ENCODE measurements at regions not wholly inside any gene's neighbourhood (a gene's known extent, or its start where the extent isn't known, plus 50 kb on each side); places are given as distances from the start of the nearest gene placed in this dataset.

- in situ Hi-C loops (cut with HindIII; ENCODE audit: low sequenced_read_pairs): no loop called here
These were observed 131.7 kb downstream of the CLCN4 start for GRCh38 chrX:10288373-10288975.

DNA sequence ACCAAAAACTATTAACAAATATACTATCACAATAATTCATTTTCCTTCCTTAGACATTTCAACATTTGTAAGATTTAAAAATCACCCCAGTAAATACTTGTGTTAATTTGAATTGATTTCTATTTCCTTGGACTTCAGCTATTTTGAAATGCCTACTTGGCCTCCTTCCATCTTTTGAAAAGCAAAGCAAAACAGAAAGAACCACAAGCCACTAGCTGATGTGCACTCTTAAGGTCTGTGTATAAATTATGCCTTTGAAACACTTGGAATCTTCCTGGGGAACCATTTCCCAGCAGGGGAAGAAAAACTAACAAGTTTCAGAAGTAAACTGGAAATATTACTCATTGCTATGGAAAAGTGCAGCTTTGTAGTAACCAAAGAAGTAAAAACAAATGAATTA is 139.8 kb downstream of the CLCN4 start:
- in situ Hi-C loops (cut with HindIII; ENCODE audit: low sequenced_read_pairs): no loop called here

DNA sequence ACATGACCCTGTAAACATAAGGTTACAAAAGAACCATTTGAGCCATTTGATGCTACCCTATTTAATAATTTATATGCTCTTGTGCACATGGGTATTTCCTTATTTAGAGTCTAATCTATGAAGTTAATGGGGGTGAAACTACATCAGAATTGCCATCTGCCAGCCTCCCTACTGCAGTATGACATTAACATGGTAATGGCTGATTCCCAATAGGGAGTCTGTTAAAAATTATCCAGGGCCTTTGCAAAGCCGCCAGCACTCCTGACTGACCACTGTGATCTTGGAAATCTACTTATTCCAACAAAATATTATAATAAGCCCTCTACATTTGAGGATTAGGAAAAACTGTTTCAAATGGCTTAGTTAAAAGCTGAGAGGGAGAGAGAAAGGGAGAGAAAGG is 153.7 kb downstream of the CLCN4 start:
- in situ Hi-C loops (cut with HindIII; ENCODE audit: low sequenced_read_pairs): no loop called here

GRCh38 chrX:10314530-10315104 is 157.8 kb downstream of the CLCN4 start:
- in situ Hi-C loops (cut with HindIII; ENCODE audit: low sequenced_read_pairs): no loop called here

DNA sequence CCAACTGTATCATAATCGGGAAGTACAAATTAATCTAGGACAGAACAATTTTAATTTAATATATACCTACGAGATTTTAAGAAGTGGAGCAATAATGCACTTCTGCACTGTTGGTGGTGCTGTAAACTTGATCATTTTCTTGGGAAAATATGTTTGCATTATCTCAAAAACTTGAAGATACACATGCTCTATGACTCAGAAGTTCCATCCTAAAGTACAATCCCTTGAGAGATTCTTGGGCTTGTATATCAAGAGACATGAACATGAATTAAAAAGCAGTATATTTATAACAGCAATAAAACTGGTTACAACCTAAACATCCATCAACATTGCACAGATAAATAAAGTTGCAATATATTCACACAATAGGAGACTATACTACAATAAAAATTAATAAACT is 168.8 kb downstream of the CLCN4 start:
- in situ Hi-C loops (cut with HindIII; ENCODE audit: low sequenced_read_pairs): no loop called here

- in situ Hi-C loops (cut with HindIII; ENCODE audit: low sequenced_read_pairs): no loop called here
These were observed 169.8 kb downstream of the CLCN4 start for GRCh38 chrX:10326578-10326977.

GRCh38 chrX:10327651-10328050 is 170.9 kb downstream of the CLCN4 start:
- in situ Hi-C loops (cut with HindIII; ENCODE audit: low sequenced_read_pairs): no loop called here

DNA sequence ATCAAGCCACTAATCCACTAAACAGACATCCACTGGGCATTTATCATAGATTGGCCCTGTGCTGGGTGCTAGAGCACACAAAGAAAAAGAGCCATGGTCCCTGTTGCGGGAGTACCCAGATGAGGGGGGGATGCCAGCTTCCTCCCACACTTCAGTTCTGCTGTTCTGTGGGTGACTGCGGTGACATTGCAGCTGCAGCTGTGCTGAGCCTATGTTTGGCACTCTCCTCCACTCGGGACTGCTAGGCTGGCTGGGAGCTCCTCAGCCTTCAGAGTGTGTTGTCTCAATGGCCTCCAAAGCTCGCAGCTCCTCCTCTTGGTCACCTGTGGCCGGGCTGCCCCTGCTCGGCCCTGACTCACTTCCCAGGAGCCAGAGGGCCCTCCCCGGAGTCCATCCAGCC is 173.2 kb downstream of the CLCN4 start:
- in situ Hi-C loops (cut with HindIII; ENCODE audit: low sequenced_read_pairs): no loop called here

DNA sequence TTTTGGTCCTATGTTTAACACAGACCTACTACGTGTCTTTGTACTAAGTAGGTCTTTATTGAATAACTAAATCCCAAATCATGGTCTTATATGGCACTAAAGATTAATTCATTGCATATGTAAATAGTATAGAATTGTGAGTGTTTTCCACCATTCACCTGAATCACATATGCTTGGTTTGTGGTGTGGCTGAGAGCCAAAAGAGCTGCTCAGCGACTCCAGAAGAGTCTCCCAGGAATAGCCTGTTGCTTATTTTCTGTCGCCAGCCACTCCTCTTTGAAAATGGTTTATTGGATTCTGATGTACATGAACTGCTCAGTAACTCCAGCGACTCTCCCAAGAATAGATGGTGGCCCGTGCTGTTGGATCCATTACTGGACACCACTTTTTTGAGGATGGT is 184.5 kb downstream of the CLCN4 start:
- in situ Hi-C loops (cut with HindIII; ENCODE audit: low sequenced_read_pairs): loop anchor here (5.0 kb wide), 1 partner anchor 59 kb away; no protein-coding TSS in a partner anchor

GRCh38 chrX:10350221-10350620 is 193.4 kb downstream of the CLCN4 start:
- in situ Hi-C loops (cut with HindIII; ENCODE audit: low sequenced_read_pairs): no loop called here

- in situ Hi-C loops (cut with HindIII; ENCODE audit: low sequenced_read_pairs): no loop called here
These were observed 194.2 kb downstream of the CLCN4 start for GRCh38 chrX:10350981-10351380.

DNA sequence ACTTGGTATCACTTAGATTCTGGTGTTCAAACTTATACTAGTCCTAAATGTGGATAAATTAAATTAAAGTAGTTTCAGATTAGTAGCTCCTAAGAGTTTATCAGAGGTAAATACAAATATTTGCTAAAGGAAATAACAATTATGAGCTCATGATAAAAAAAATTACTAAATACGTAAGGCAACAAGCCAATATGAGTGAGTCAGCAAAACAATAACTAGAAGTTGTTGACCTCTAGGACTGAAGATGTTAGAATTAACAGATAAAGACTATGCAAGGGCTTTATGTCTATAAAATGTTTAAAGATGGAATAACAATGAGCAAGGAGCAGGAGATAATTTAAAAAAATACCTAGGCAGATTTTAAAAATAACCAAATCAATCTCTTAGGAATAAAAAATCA is 195.8 kb downstream of the CLCN4 start:
- in situ Hi-C loops (cut with HindIII; ENCODE audit: low sequenced_read_pairs): no loop called here

GRCh38 chrX:10356979-10357378 is 200.2 kb downstream of the CLCN4 start:
- in situ Hi-C loops (cut with HindIII; ENCODE audit: low sequenced_read_pairs): no loop called here

DNA sequence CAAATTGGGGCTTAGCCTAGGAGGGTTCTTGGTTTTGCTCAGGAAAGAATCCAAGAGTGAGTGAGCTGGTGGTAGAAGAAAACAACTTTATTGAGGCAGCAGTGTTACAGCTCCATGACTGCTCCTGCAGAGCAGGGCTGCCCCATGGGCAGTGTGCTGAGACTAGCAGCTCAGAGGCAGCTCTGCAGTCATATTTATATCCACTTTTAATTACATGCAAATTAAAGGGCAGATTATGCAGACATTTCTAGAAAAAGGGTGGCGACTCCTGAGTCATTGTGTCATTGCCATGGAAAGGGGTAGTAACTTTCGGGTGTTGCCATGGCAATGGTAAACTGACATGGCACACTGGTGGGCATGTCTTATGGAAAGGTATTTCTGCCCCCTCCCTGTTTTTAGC is 202.2 kb downstream of the CLCN4 start:
- in situ Hi-C loops (cut with HindIII; ENCODE audit: low sequenced_read_pairs): no loop called here

GRCh38 chrX:10360116-10360515 is 203.3 kb downstream of the CLCN4 start:
- in situ Hi-C loops (cut with HindIII; ENCODE audit: low sequenced_read_pairs): no loop called here

GRCh38 chrX:10365532-10366265 is 208.9 kb downstream of the CLCN4 start:
- in situ Hi-C loops (cut with HindIII; ENCODE audit: low sequenced_read_pairs): no loop called here

GRCh38 chrX:10367406-10367805 is 210.6 kb downstream of the CLCN4 start:
- in situ Hi-C loops (cut with HindIII; ENCODE audit: low sequenced_read_pairs): no loop called here

GRCh38 chrX:10370976-10371375 is 214.2 kb downstream of the CLCN4 start:
- in situ Hi-C loops (cut with HindIII; ENCODE audit: low sequenced_read_pairs): loop anchor here (5.0 kb wide), 1 partner anchor 89 kb away; no protein-coding TSS in a partner anchor

DNA sequence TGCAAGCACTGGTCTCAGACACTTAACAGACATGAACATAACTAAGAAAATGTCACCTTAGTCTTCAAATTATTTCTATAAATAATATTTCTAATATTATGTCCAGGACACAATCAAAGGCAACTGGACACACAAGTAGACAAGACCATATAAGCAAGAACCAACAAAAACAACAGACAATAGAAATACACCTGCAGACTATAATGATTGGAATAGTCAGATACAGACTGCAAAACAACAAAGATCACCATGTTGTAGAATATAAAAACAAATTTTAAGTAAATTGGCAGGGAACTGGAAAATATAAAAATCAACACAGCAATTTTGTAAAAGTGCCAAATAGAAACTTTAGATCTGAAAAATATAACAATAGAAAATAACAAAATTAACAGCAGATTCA is 220.7 kb downstream of the CLCN4 start:
- in situ Hi-C loops (cut with HindIII; ENCODE audit: low sequenced_read_pairs): no loop called here

DNA sequence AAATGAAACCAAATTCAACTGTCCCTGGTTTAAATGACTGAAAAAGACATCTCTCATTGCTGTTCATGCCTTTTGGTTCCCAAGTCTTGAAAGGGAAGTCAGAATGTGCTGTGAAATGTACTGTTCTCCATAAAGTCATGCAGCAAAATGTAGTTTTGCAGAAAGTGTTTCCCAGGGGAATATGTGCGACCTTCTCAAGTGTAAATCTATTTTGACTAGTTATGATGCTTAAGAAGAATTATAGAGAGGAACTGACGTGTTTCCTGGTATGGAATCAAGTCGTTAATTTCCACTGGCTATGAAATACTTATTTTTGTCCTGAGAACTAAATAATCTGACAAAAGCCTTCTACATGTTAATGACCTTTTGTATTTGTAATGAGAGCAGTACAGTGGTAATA is 223.1 kb downstream of the CLCN4 start:
- in situ Hi-C loops (cut with HindIII; ENCODE audit: low sequenced_read_pairs): no loop called here

- in situ Hi-C loops (cut with HindIII; ENCODE audit: low sequenced_read_pairs): no loop called here
These were observed 223.5 kb downstream of the CLCN4 start for GRCh38 chrX:10380300-10380699.

DNA sequence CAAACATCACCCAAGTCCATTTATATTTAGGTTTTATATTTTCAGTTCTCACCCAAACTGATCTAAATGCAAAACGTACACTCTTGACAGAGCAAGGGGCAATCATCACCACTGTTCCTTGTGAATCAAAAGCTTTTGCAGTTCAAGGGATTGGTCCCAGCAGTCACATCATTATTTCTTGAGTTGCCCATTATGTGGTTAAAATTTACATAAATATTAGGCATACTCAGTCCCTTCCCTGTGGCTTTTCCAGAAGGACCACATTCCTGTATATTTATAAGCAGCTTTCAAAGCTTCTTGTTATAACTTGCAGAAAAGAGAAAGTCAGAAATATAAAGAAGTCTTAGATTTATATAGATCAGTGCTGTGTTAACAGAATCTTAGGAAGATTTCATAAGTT is 224.4 kb downstream of the CLCN4 start:
- in situ Hi-C loops (cut with HindIII; ENCODE audit: low sequenced_read_pairs): no loop called here
